Neural progenitor cell (in vitro differentiated cells): ENCODE measurements at regions not wholly inside any gene's neighbourhood (a gene's known extent, or its start where the extent isn't known, plus 50 kb on each side); places are given as distances from the start of the nearest gene placed in this dataset.

Source experiments
- DNase-seq: peaks from one replicate; pipeline ENCODE4 v3.0.0-alpha.2; 2016; ENCODE audit warnings: low spot score
- H2AFZ ChIP-seq: fragments of 200-600 bp; sonication (generic); replicated peaks from 2 replicates; pipeline ENCODE4 v1.6.1; 2016; ENCODE audit warnings: antibody characterized with exemption
- H3F3A ChIP-seq: fragments of 200-600 bp; sonication (generic); 2 replicates; pipeline ENCODE4 v1.6.1; 2016; ENCODE audit warnings: antibody characterized with exemption, low read depth
- H3K27ac ChIP-seq: fragments of 200-600 bp; sonication (generic); 2 replicates; pipeline ENCODE4 v1.5.1; 2016; ENCODE audit warnings: mild to moderate bottlenecking
- H3K27me3 ChIP-seq: fragments of 200-600 bp; sonication (generic); 2 replicates; pipeline ENCODE4 v1.6.1; 2016; ENCODE audit warnings: mild to moderate bottlenecking, moderate library complexity
- H3K36me3 ChIP-seq: fragments of 200-600 bp; sonication (generic); 2 replicates; pipeline ENCODE4 v1.5.1; 2016
- H3K4me1 ChIP-seq: fragments of 200-600 bp; sonication (generic); 2 replicates; pipeline ENCODE4 v1.6.1; 2016; ENCODE audit warnings: mixed run types
- H3K4me2 ChIP-seq: fragments of 200-600 bp; sonication (generic); 2 replicates; pipeline ENCODE4 v1.6.1; 2016
- H3K4me3 ChIP-seq: fragments of 200-600 bp; sonication (generic); 2 replicates; pipeline ENCODE4 v1.5.1; 2016
- H3K79me2 ChIP-seq: fragments of 200-600 bp; sonication (generic); 2 replicates; pipeline ENCODE4 v1.6.1; 2016; ENCODE audit warnings: low read depth
- H3K9ac ChIP-seq: fragments of 200-600 bp; sonication (generic); 2 replicates; pipeline ENCODE4 v1.6.1; 2016
- H3K9me3 ChIP-seq: fragments of 200-600 bp; sonication (generic); 2 replicates; pipeline ENCODE4 v1.5.1; 2016; ENCODE audit warnings: low read depth
- H4K20me1 ChIP-seq: fragments of 200-600 bp; sonication (generic); 2 replicates; pipeline ENCODE4 v1.6.1; 2016; ENCODE audit warnings: low read depth
- H3K27ac Mint-ChIP-seq: 3 replicates; pipeline ENCODE4 v1.8.0; 2021; ENCODE audit warnings: mixed read lengths
- H3K27me3 Mint-ChIP-seq: 2 replicates; pipeline ENCODE4 v1.8.0; 2022; ENCODE audit warnings: low read depth, mild to moderate bottlenecking, inconsistent platforms, moderate library complexity, mixed read lengths; ENCODE audit not compliant: insufficient read depth
- H3K36me3 Mint-ChIP-seq: 3 replicates; pipeline ENCODE4 v1.8.0; 2021; ENCODE audit warnings: mixed read lengths
- H3K4me1 Mint-ChIP-seq: 3 replicates; pipeline ENCODE4 v1.8.0; 2021; ENCODE audit warnings: mixed read lengths
- H3K4me3 Mint-ChIP-seq: 3 replicates; pipeline ENCODE4 v1.8.0; 2021; ENCODE audit warnings: mild to moderate bottlenecking, moderate library complexity, mixed read lengths
- H3K9me3 Mint-ChIP-seq: 3 replicates; pipeline ENCODE4 v1.8.0; 2020; ENCODE audit warnings: mixed read lengths
- CTCF ChIP-seq: fragments of 200-600 bp; sonication (generic); IDR thresholded peaks from 2 replicates; pipeline ENCODE4 v1.5.1; 2017; ENCODE audit warnings: antibody characterized with exemption, mild to moderate bottlenecking
- EZH2 ChIP-seq: fragments of 200-600 bp; sonication (generic); IDR thresholded peaks from 2 replicates; pipeline ENCODE4 v1.6.1; 2017; ENCODE audit warnings: antibody characterized with exemption, mild to moderate bottlenecking, moderate library complexity
- EZH2phosphoT487 ChIP-seq: fragments of 200-600 bp; sonication (generic); IDR thresholded peaks from 2 replicates; pipeline ENCODE4 v1.6.1; 2017; ENCODE audit warnings: antibody characterized with exemption

GRCh38 chr21:24411429-24411828 is 1195.9 kb downstream of the MRPL39 start:
- Mint-ChIP-seq H3K4me3 (no peak overlapping the region), H3K9me3 (no peaks in the 10 kb centered on the region), H3K27ac (no peak overlapping the region), H3K36me3 (no peaks in the 10 kb centered on the region), H3K27me3 (no peaks in the 10 kb centered on the region), H3K4me1 (no peaks in the 10 kb centered on the region)
- Histone ChIP-seq H4K20me1 (no peaks in the 10 kb centered on the region), H2AFZ (no peak overlapping the region), H3F3A (no peaks in the 10 kb centered on the region), H3K36me3 (peaks cover 3% of the 10 kb centered on the region), H3K4me3 (no peak overlapping the region), H3K9ac (no peak overlapping the region), H3K4me1 (no peaks in the 10 kb centered on the region), H3K79me2 (no peaks in the 10 kb centered on the region), H3K9me3 (peaks cover 22% of the 10 kb centered on the region), H3K27me3 (no peaks in the 10 kb centered on the region), H3K4me2 (no peak overlapping the region), H3K27ac (no peak overlapping the region)
- TF ChIP-seq EZH2: no peak
- no peak for TF ChIP-seq EZH2phosphoT487
- TF ChIP-seq CTCF: no peak
- DNase-seq: no peak

DNA sequence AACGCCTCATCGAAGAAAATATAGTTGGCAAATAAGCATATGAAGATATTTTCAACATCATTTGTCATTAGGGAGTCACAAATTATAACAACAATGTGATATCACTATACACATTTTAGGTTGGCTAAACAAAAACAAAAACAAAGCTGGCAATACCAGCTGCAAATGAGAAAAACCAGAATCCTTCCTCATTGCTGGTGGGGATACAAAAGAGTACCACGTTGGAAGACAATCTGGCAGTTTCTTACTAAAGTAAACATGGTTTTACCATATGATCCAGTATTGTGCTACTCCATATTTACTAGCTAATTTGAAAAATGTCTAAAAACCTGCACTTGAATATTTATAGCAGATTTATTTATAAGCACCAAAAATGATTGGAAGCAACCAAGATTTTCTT is 1204.1 kb downstream of the MRPL39 start:
- H3K4me3 Mint-ChIP-seq: no peak overlapping the region
- H3K27ac Mint-ChIP-seq: no peak overlapping the region
- no peaks in the 10 kb centered on the region for H3K4me1 Mint-ChIP-seq
- Histone ChIP-seq H3K9ac (no peak overlapping the region), H3K79me2 (no peaks in the 10 kb centered on the region), H4K20me1 (no peaks in the 10 kb centered on the region), H3F3A (no peaks in the 10 kb centered on the region), H2AFZ (no peak overlapping the region), H3K9me3 (peaks cover 41% of the 10 kb centered on the region), H3K36me3 (peaks cover 4% of the 10 kb centered on the region), H3K27ac (no peak overlapping the region), H3K4me3 (no peak overlapping the region), H3K4me2 (no peak overlapping the region), H3K27me3 (no peaks in the 10 kb centered on the region), H3K4me1 (no peaks in the 10 kb centered on the region)
- H3K36me3 Mint-ChIP-seq: no peaks in the 10 kb centered on the region
- no peak for TF ChIP-seq CTCF
- TF ChIP-seq EZH2phosphoT487: no peak
- no peak for TF ChIP-seq EZH2
- peaks cover 3% of the 10 kb centered on the region for H3K9me3 Mint-ChIP-seq
- DNase-seq: no peak
- no peaks in the 10 kb centered on the region for H3K27me3 Mint-ChIP-seq

- Histone ChIP-seq H3F3A (no peaks in the 10 kb centered on the region), H3K4me3 (no peak overlapping the region), H4K20me1 (no peaks in the 10 kb centered on the region), H3K4me1 (no peaks in the 10 kb centered on the region), H3K9me3 (peaks cover 29% of the 10 kb centered on the region), H3K79me2 (no peaks in the 10 kb centered on the region), H3K36me3 (no peaks in the 10 kb centered on the region), H2AFZ (no peak overlapping the region), H3K9ac (no peak overlapping the region), H3K27ac (no peak overlapping the region), H3K27me3 (no peaks in the 10 kb centered on the region), H3K4me2 (no peak overlapping the region)
- DNase-seq: no peak
- H3K9me3 Mint-ChIP-seq: no peaks in the 10 kb centered on the region
- H3K4me3 Mint-ChIP-seq: no peak overlapping the region
- no peaks in the 10 kb centered on the region for H3K27me3 Mint-ChIP-seq
- no peaks in the 10 kb centered on the region for H3K4me1 Mint-ChIP-seq
- TF ChIP-seq CTCF (no peak), EZH2phosphoT487 (no peak), EZH2 (no peak)
- H3K27ac Mint-ChIP-seq: no peak overlapping the region
- no peaks in the 10 kb centered on the region for H3K36me3 Mint-ChIP-seq
Observed at GRCh38 chr21:24395320-24395923, 1211.9 kb downstream of the MRPL39 start.
